ENCODE measurements at regions not wholly inside any gene's neighbourhood (a gene's known extent, or its start where the extent isn't known, plus 50 kb on each side); places are given as distances from the start of the nearest gene placed in this dataset.

- no peak overlapping the region for H3K27ac Mint-ChIP-seq
- H3K9me3 Mint-ChIP-seq = peaks cover 44% of the 10 kb centered on the region
- TF ChIP-seq, protein P1, sequence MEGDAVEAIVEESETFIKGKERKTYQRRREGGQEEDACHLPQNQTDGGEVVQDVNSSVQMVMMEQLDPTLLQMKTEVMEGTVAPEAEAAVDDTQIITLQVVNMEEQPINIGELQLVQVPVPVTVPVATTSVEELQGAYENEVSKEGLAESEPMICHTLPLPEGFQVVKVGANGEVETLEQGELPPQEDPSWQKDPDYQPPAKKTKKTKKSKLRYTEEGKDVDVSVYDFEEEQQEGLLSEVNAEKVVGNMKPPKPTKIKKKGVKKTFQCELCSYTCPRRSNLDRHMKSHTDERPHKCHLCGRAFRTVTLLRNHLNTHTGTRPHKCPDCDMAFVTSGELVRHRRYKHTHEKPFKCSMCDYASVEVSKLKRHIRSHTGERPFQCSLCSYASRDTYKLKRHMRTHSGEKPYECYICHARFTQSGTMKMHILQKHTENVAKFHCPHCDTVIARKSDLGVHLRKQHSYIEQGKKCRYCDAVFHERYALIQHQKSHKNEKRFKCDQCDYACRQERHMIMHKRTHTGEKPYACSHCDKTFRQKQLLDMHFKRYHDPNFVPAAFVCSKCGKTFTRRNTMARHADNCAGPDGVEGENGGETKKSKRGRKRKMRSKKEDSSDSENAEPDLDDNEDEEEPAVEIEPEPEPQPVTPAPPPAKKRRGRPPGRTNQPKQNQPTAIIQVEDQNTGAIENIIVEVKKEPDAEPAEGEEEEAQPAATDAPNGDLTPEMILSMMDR (IDR thresholded peaks at IDR 0.05) = no peak
- H3K4me3 Mint-ChIP-seq = no peak overlapping the region
- H3K4me1 Mint-ChIP-seq = no peaks in the 10 kb centered on the region
- H3K36me3 Mint-ChIP-seq (ENCODE audit: low read depth) = no peaks in the 10 kb centered on the region
- H3K27me3 Mint-ChIP-seq (ENCODE audit: low read depth, poor library complexity) = peaks cover 42% of the 10 kb centered on the region
- DNase-seq = no peak
Observed at GRCh38 chr20:57078116-57078515, 188.3 kb downstream of the BMP7 start.

- Mint-ChIP-seq H3K4me3 (no peak overlapping the region), H3K9me3 (peaks cover 44% of the 10 kb centered on the region), H3K4me1 (no peaks in the 10 kb centered on the region), H3K36me3 (ENCODE audit: low read depth) (no peaks in the 10 kb centered on the region), H3K27ac (no peak overlapping the region), H3K27me3 (ENCODE audit: low read depth, poor library complexity) (peaks cover 42% of the 10 kb centered on the region)
- no peak for DNase-seq
- TF ChIP-seq, protein P1 (IDR thresholded peaks at IDR 0.05) = no peak
Observed at GRCh38 chr20:57079031-57080005, 187.1 kb downstream of the BMP7 start.

- TF ChIP-seq, protein P1 (IDR thresholded peaks at IDR 0.05) = no peak
- Mint-ChIP-seq H3K4me1 (no peaks in the 10 kb centered on the region), H3K9me3 (peaks cover 39% of the 10 kb centered on the region), H3K36me3 (ENCODE audit: low read depth) (no peaks in the 10 kb centered on the region), H3K27ac (no peak overlapping the region), H3K27me3 (ENCODE audit: low read depth, poor library complexity) (peaks cover 45% of the 10 kb centered on the region), H3K4me3 (no peak overlapping the region)
- no peak for DNase-seq
Observed at GRCh38 chr20:57080796-57081195, 185.6 kb downstream of the BMP7 start.

DNA sequence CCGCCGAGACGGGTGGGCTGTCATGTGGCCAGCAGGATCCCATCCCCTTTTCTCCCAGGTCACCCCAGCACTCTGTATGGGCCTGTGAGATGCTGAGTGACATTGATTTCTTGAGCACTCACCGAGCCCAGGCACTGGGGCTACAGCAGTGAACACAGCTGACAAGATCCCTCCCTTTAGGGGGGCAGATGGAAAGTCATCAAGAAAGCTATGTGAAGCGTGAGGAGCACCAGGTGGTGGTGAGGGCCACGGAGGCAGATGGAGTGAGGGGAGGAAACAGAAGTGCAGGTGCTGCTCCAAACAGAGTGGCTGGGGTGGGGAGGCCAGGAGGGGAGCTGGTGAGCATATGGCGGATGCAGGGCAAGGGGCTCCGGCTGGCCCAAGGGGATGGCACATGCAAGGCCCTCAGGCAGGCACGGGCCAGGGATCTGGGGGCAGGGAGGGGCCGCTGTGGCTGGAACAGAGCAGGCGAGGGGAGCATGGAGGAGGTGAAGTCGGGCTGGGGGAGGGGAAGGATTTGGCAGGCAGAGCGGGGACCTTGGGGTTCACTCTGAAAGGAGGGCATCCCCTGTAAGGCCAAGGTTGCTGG, 184.0 kb downstream of the BMP7 start:
- H3K9me3 Mint-ChIP-seq = peaks cover 25% of the 10 kb centered on the region
- H3K27me3 Mint-ChIP-seq (ENCODE audit: low read depth, poor library complexity) = peaks cover 35% of the 10 kb centered on the region
- DNase-seq = no peak
- H3K27ac Mint-ChIP-seq = no peak overlapping the region
- H3K36me3 Mint-ChIP-seq (ENCODE audit: low read depth) = no peaks in the 10 kb centered on the region
- no peak overlapping the region for H3K4me3 Mint-ChIP-seq
- TF ChIP-seq, protein P1 (IDR thresholded peaks at IDR 0.05) = no peak
- H3K4me1 Mint-ChIP-seq = no peaks in the 10 kb centered on the region

DNA sequence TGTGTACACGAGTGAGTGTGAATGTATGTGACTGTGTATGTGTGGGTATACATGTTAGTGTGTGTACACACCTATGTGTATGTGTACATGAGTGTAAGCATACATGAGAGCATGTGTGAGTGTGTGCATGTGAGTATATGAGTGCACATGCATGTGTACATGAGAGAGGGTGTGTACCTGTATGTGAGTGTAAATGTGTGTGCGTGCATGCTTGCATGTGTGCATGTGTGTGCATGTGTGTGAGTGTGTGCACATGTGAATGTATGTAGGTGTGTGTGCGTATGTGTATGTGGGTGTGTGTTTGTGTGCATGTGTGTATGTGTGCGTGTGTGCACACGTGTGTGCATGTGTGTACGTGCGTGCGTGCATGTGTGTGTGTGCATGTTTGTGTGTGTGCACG, 183.4 kb downstream of the BMP7 start:
- DNase-seq = no peak
- no peaks in the 10 kb centered on the region for H3K4me1 Mint-ChIP-seq
- peak overlapping the region; percentile 18 for H3K27ac Mint-ChIP-seq
- TF ChIP-seq, protein P1 (IDR thresholded peaks at IDR 0.05) = no peak
- peaks cover 38% of the 10 kb centered on the region for H3K27me3 Mint-ChIP-seq (ENCODE audit: low read depth, poor library complexity)
- peaks cover 19% of the 10 kb centered on the region for H3K9me3 Mint-ChIP-seq
- H3K4me3 Mint-ChIP-seq = no peak overlapping the region
- no peaks in the 10 kb centered on the region for H3K36me3 Mint-ChIP-seq (ENCODE audit: low read depth)

Measured in nephron progenitor cell (in vitro differentiated cells).